Right ventricle myocardium superior (tissue), 1 donor: ENCODE measurements at regions not wholly inside any gene's neighbourhood (a gene's known extent, or its start where the extent isn't known, plus 50 kb on each side); places are given as distances from the start of the nearest gene placed in this dataset.

Experiments
- ATAC-seq: fragments of 200-7000 bp; cut with Tn5 transposase; one replicate; pipeline ENCODE4 v1.9.1; 2020; ENCODE audit warnings: mild to moderate bottlenecking; ENCODE audit not compliant: poor library complexity
- DNase-seq: peaks from one replicate; pipeline ENCODE4 v3.0.0-alpha.2; 2020
- intact Hi-C: fragments of 100-400 bp; cut with DNase I; formaldehyde crosslinking; loops from one replicate; pipeline ENCODE4 v1.11.2; 2022
- donor health status: DM: no; HTN: yes; CAD: no; lungs with severe emphysema.

- DNase-seq (no peak), ATAC-seq (no peak)
- intact Hi-C loops = no loop called here
These were observed 210.9 kb upstream of the CSF3R start for GRCh38 chr1:36693603-36694002.

- intact Hi-C loops = no loop called here
- DNase-seq (no peak), ATAC-seq (no peak)
These were observed 210.4 kb upstream of the CSF3R start for GRCh38 chr1:36693161-36693525.

GRCh38 chr1:36692465-36693160, 209.9 kb upstream of the CSF3R start:
- ATAC-seq (no peak), DNase-seq (no peak)
- intact Hi-C loops = no loop called here

- intact Hi-C loops = no loop called here
These were observed 208.7 kb upstream of the CSF3R start for GRCh38 chr1:36691374-36691773.

GRCh38 chr1:36689992-36690391, 207.3 kb upstream of the CSF3R start:
- intact Hi-C loops = no loop called here
- ATAC-seq (no peak), DNase-seq (no peak)

More at GRCh38 chr1:36691374-36691773, 208.7 kb upstream of the CSF3R start:
- DNase-seq = no peak
- no peak for ATAC-seq

- no peak for DNase-seq
- no peak for ATAC-seq
- intact Hi-C loops = no loop called here
These were observed 204.6 kb upstream of the CSF3R start for GRCh38 chr1:36687312-36687711.

GRCh38 chr1:36675931-36676562, 193.3 kb upstream of the CSF3R start:
- no peak for DNase-seq
- ATAC-seq = no peak
- intact Hi-C loops = no loop called here

GRCh38 chr1:36675106-36675505, 192.4 kb upstream of the CSF3R start:
- intact Hi-C loops = no loop called here
- no peak for ATAC-seq
- no peak for DNase-seq

GRCh38 chr1:36673202-36673601, 190.5 kb upstream of the CSF3R start:
- DNase-seq (no peak), ATAC-seq (no peak)
- intact Hi-C loops = no loop called here

- no peak for DNase-seq
- ATAC-seq = no peak
- intact Hi-C loops = no loop called here
These were observed 186.5 kb upstream of the CSF3R start for GRCh38 chr1:36669262-36669661.

- intact Hi-C loops = no loop called here
- no peak for DNase-seq
- ATAC-seq = no peak
These were observed 185.1 kb upstream of the CSF3R start for GRCh38 chr1:36667836-36668235.

GRCh38 chr1:36667256-36667655, 184.5 kb upstream of the CSF3R start:
- no peak for ATAC-seq
- intact Hi-C loops = no loop called here

GRCh38 chr1:36665478-36666080, 182.9 kb upstream of the CSF3R start:
- ATAC-seq (no peak), DNase-seq (no peak)
- intact Hi-C loops = no loop called here

More at GRCh38 chr1:36667256-36667655, 184.5 kb upstream of the CSF3R start:
- DNase-seq = no peak

- intact Hi-C loops = no loop called here
- DNase-seq (no peak), ATAC-seq (no peak)
These were observed 182.0 kb upstream of the CSF3R start for GRCh38 chr1:36664571-36665287.

- no peak for ATAC-seq
- intact Hi-C loops = no loop called here
- no peak for DNase-seq
These were observed 181.2 kb upstream of the CSF3R start for GRCh38 chr1:36663772-36664430.

GRCh38 chr1:36658838-36659237, 176.1 kb upstream of the CSF3R start:
- DNase-seq (no peak), ATAC-seq (no peak)
- intact Hi-C loops = no loop called here

- intact Hi-C loops = no loop called here
- no peak for ATAC-seq
- no peak for DNase-seq
These were observed 175.1 kb upstream of the CSF3R start for GRCh38 chr1:36657826-36658225.

- no peak for ATAC-seq
- intact Hi-C loops = no loop called here
- DNase-seq = no peak
These were observed 174.1 kb upstream of the CSF3R start for GRCh38 chr1:36656838-36657237.

- intact Hi-C loops = no loop called here
- ATAC-seq (no peak), DNase-seq (no peak)
These were observed 173.6 kb upstream of the CSF3R start for GRCh38 chr1:36656271-36656670.
